Mucosa of gallbladder (tissue), 1 donor: ENCODE measurements at regions not wholly inside any gene's neighbourhood (a gene's known extent, or its start where the extent isn't known, plus 50 kb on each side); places are given as distances from the start of the nearest gene placed in this dataset.

ENCODE experiments used
- DNase-seq: peaks from one replicate; pipeline ENCODE4 v3.0.0-alpha.2; 2020; ENCODE audit warnings: low spot score
- donor health status: DM: no; HTN: no; CAD: no.

DNA sequence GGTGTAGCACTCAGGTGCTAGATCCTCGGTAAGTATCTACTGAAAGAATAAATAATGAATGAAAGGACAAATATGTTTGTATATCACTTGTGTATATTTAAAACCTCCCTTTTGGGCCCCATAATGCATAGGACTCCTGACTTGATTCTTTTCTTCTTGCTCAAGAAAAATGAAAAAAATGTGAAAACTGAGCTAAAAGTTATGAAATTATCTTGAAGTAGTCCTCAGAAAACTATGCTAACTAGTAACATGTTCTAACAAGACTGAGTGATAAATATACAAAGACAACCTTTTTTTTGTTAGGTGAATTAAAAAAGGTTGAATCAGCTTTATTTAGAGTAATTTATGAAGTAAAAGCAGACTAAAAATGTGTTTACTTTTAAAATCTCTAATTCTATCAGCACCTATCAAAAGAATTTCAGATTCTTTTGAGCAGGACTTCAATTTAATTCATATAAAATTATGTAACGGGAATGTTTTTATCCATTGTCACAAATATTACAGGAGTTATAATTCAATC lies 247.8 kb upstream of the JAG1 start:
- DNase-seq: no peak

DNA sequence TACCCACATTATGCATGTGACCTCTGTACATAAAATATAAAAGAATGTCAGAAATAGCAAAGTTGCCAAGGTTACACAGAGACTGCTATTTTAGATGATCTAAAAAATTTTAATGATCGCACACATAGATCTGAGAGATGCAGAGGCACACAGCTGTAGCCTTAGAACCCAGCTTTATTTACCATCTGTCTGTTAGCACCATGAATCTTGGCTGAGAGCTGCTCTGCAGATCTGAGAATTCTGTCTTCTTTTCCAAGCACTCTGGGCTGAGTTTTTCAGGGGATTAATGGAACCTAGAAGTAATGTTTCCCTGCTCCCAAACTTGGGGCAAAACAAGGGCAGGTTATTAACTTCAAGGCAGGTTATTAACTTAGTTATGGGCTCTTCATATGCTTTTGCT lies 248.7 kb upstream of the JAG1 start:
- no peak for DNase-seq

DNA sequence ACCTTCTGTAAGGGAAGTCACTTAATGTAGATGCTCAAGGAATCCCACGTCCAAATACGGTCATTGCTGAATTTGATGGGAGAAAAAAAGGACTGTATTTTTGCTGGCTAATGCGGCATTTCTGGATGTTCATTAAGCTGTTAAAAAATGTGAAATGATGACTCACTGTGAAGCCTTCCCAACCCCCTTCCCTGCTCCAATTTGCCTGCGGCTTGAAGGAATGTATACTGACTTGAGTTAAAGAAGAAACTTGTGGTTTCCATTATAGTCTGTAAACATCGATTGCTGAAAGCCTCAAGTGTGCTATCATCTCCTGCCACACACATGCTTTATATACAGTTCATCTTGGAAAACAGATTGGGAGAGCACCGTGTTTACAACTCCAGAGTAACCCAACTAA lies 249.1 kb upstream of the JAG1 start:
- DNase-seq: no peak

DNA sequence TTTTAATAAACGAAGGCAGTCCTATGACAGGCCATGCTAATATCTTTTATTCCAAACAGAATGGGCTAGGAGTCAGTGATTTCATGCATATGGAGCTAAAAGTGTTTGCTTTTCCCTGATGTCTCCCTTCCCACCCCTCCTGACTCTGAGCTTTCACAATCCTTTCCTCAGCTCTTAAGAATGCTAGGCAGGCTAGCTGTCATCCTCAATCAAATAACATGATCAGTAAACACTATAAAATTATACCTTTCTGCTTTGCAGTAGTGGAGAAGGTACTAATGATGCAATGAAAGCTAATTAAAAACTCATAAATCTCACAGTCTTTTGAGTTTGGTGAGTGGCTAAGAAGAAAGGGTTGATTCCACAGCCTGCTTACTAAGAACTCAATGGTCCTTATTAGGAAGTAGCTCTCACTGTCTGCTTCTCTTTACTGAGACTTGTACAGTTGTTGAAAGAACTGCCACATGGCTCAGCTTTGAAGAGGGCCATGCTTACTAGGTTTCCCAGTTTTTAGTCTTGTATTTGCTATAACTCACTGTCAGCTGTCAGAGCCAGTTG lies 250.9 kb upstream of the JAG1 start:
- no peak for DNase-seq

DNA sequence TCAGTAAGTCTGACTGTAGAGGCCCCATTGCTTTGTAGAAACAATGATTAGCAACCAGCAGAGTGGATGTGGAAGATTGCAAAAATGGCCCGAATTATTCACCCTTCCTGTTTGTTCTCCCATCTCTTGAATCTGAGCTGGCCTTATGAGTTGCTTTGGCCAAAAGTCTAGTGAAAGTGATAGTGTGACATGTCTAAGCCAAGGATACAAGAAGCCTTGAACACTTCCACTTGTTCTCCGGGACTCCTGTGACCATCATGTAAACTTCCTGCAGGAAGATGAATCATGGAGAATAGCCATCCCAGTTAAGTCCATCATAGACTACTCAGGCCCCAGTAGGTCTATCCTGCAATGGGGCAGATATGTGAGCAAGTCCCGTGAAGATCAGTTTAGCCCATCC lies 252.0 kb upstream of the JAG1 start:
- DNase-seq: no peak

DNA sequence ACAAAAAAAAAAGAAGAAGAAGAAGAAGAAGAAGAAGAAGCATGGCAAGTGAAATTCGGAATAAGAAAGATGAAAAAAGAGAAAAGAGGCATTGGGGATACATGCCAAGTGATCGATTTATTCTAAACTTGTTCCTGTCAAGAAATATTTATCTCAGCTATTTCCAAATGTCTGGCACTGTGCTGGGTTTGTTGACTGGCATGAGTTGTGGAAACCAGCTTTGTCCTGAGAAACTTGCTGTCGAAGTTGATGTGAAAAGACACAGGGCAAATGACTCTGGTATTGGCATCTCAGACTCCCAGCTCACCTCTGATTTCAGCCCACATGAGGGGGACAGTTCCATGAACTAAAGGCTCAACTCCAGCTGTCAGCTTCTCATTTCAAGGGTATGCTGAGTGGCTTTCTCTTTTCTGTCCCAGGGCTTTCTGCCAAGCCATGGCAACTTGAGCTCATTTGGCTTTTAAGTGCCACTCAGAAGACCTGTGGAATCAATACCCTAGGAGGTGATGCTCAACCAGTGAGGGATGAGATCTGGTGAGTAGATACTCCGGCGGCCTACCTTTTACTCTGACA lies 253.3 kb upstream of the JAG1 start:
- no peak for DNase-seq

DNA sequence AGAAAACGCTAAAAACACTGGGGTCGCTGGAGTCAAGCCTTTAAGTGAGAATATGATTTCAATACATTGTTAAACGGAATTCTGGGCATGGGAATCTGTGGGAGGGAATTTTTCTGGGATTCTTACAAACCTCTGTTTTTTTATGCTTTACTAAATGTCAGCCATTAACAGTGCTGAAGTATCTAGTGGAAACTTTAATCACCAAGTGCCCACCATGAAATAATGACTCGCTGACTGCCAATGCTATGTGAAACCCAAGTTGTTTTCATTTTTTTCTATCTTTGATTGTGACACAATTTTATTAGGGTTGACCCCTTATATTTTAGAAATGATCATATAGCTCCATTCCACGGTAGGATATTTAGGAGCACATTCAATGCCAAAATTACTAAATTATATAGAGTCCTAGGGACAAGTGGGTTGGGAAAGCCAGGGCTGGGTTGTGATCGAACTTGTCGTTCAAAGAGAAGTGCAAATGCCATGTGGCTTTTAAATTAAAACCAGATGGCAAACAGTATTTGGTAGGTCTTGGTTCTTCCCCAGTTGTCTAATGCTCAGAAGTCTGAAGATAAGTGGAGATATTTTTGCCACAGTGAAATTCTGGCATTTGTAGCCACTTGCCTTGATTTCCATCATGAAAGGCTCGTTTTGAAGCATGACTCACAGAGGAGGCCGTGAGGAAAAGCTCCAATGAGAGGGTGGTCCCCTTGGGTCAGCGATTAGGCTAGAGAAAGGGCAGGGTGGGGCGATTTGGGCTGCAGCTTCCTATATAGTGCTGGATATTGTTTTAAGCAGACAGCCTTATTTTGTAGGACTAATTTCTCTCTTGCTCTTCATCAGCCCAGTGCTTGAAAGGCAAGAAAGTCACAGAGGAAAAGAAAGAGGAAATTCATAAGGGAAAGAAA lies 254.4 kb upstream of the JAG1 start:
- no peak for DNase-seq

DNA sequence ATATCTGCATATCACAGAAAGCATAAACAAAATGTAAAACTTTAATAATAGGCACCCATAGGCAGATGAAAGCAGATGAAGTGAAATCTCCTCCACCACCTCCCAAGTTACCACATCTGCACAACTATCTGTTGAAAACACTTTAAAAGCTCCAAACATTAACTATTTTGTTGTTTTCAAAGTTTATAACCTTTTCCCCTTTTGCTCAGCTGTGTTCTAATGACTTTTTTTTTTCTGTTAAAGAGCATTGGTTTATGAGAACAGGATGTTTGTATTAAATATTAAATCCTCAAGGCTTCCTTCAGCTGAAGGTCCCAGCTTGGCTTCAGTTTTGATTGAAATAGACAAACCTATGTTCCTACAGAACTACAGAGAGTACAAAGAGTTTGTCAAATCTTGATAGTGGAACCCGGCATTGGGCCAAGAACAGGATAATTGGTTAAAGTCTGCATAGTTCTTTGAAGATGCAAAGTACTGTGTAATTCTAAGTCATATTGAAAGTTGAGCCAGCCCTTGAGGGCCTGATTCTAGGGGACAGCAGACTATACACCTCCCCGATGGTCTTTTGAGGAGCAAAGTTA lies 255.1 kb upstream of the JAG1 start:
- no peak for DNase-seq

DNA sequence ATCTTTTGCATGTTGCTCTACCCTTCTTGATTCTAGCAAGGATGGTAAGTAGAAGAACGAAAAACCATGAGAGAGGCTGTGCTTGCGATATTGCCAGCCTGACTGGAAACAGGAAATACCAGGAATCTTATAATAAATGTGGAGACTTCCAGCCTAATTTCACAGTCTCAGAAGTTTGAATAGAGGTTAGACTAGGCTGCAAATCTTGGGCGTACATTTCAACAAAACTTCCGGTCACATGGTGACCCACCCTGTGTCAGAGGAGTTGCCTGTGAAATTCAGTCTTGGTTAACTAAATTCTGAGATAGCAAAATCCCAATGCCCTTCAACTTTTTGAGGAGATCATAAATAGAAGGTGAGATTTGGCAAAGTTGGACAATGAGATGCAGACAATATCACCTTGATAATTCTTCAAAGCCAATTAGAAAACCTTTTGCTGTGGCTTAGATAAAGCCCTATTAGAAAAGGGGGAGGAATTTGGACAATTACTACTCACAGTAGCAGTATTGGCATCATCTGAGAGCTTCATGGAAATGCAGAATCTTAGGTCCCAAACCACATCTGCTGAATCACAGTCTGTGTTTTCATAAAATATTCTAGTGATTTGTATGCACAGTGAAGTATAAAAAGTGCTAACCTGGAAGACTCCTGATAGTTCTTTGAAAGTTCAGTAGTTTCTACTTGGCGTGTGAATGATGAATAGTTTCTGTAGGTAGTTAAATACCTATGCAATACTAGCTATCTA lies 262.0 kb upstream of the JAG1 start:
- DNase-seq: no peak

DNA sequence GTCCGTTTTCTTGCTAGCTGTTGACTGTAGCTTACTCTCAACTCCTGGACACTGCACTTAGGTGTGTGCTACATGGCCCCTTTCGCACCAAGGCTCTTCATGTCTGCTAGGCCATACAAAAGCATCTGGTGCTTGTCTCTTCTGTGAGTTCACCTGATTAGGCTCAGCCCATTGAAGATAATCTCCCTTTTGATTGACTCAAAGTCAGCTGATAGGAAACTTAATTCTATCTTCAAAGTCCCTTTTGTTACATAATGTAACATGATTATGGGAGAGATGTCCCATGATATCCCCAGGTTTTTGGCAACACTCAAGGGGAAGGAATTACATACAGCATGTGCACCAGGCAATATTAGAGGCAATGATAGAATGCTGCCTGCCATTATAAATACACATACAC lies 263.0 kb upstream of the JAG1 start:
- DNase-seq: no peak

DNA sequence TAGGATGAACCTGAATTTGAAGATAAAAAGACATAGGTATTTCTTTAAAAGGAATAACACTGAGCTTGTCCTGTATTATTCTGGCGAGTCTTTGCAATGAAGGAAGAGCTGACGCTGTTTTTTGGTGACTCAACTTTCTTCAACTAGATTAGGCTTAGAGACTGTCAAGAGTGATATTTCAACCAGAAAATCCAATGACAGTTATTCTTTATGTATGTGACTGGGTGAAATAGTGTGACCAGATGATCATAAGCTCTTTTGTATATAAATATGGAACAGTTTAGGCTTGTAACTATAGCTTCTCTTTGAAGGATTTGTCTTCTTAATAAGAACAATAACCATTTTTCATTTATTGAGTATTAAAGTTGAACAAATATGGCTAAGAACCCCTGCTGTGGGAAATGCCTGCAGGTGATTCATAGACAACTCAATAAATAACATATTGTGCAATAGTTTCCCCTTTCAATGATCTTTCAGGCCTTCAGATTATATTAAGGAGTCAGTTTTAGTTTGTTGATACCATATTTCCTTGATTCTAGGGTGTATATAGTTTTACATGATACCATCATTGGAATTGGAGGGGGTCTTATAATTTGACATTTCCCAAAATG lies 265.6 kb upstream of the JAG1 start:
- no peak for DNase-seq

DNA sequence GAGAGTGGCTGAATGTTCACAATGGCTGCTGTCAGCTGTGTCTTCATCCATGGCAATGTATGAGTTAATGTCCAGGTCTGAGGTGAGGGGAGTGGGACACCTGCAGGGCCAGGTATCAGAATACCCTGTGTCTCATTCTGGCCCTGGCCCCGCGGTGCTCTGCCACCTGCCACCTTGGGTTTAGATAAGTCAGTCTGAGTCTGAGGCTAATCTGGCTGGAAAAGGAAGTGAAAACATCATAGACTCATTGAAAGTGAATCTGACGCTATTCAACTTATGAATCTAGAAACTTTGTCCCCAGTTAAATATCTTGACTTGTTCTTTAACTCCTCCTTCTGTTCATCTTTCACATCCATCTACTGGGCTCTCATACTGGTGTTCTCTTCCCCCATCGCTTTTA lies 267.1 kb upstream of the JAG1 start:
- no peak for DNase-seq

DNA sequence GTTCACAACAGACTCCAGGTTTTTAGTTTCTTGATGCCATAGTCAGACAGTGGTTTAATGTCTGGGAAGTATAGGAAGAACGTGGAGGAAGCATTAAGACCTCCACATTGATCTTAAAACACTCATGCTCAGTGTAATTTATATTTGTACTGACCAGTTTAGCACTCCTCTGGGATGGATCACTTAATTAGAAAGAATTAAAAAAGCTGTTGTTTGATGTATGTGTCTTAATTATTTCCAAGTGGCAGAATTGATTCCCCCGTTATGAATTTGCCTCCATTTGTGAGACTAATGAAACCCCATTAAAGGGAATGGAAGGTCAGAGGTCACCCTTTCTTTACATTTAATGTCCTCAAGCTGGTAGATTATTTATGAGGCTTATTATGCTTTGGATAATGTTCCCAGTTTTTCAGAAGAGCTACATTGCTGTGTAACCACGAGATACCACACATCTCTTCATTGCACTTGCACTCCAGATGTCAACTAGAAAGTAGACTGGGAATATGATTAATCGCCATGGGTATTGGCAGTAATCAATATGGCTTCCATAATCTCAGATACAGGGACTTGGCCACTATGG lies 270.0 kb upstream of the JAG1 start:
- DNase-seq: no peak

DNA sequence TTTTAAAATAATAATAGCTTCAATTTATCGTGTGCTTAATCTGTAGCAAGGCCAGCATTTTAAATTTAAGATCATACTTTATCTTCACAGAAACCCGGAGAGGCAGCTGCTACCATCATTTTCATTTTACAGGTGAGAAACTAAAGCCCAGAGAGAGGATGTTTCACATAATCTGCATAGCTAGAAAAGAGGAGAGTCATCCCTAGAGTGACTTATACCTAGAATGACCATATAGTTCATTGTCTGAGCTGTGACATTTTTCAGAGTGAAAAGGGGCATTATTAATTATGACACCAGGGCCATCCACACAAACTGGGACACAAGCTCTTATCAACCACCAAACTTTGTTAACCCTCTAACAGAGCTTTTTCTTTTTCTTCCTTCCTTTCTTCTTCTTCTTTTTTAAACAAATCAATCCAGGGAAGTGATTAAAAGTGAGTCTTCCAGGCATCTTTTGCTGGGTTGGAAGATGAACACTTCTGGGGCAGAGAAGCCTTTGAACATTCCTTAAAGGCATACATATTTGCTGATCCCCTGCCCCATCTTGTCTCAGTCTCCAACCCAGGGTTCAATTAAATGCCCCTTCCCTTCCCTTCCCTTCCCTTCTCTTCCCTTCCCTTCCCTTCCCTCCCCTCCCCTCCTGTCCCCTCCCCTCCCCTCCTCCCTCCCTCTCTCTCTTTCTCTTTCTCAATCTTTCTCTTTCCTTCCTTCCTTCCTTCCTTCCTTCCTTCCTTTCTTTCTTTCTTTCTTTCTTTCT lies 272.5 kb upstream of the JAG1 start:
- DNase-seq: no peak

DNA sequence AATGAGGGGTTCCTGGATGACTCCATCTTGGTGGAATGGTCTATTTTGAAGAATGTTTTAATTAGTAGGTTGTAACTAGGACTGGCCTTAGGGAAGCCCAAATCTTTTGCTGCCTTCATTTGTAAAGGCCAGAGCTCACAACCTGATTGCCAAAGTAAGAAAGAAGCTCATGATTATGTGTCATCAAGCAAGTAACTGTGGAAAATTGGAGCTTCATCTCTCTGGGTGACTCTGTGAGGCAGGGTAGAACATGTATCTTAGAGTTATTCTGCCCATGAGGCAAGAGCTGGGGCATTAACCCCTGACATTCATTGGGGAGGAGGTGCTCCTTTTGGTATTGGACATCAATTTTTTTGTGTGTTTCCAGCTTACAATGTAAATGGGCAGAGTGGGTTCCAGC lies 273.9 kb upstream of the JAG1 start:
- DNase-seq: no peak

DNA sequence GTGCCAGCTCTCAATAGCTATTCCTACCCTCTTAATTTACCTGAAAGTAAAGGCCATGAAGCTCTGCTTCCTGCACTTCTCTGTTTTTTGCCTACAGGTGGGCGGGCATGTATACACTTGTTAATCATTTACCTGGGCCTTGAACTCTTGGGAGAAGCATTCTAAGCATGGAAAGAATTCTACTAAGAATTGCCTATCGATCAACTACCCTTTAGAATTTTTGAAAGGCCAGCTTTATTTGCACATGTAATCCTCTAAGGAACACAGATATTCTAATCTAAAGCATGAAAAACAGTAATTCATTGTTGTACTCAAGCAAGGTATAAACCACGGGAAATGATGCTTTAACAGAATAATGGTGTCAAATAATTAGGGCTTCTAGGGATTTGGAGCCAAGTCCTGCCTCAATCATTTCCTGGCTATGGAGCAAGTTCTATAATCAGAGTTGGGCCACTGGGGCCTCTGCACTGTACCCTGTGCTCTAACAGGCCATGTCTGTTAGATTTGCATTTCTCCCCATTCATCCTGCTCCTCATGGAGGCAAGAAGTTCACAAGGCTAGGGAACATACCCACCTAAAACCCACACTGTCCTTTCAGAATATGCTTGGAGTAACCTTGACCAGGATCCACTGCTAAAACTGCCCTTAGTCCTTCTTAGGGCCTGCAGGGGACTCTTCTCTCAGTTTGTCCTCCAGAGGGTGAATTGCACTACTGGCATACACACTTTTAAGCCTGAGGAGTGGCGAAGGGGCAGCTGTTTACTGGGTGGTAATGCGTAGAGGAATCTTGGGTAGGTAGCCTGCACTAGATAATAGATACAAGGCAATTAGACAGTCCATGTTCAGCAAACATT lies 276.4 kb upstream of the JAG1 start:
- DNase-seq: peak; percentile 40

DNA sequence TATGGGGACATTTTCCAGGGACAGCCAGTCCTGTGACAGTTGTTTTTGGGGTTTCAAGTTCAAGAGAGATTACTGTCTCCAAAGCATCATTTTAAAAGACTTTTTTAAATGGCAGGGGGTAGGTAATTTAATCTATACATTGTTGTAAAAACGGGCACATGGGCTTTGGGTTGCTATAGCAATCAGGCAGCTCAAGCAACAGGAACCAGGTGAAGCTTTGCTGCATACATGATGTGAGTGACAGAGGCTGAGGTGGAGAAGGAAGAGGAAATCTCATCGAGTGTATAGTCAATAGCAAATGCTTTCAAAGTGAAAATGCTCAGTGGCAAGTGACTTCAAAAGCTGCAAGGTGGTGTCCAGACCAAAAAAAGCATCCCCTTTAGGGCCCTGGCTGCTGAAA lies 277.4 kb upstream of the JAG1 start:
- no peak for DNase-seq

DNA sequence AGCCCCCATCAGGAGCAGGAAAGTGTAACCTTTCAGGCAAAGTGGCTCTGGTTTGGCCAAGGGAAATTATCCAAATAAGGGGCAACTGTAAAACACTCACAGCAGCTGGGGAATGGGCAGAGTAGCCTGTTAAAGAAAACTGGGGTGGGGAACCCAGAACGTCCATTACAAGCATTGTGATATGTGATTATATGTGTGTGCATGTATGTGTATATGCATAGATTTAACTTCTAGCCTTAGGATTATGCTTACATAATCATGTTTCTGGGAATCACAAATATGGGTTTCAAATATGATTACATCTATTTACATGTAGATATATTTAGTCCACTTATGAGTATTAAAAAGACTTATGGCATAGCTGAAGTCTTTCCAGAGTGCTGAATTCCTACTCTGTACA lies 278.1 kb upstream of the JAG1 start:
- no peak for DNase-seq

DNA sequence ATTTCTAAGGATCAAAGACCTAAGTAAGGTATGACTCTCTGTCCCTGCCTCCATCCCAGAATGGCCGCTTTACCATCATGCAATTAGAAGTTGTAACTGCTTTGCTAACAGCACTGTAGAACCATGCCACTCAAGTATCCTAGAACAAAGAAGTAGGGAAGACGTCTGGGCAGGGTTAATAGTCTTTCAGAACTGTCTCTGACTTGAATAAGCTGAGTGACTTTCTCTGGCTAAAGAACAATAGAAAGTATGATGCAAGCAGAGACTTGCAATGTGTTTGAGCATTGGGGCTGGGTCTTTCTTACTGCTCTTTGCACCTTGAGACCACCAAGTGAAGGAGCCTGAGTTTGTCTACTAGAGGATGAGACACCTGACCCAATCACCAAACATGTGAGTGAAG lies 279.6 kb upstream of the JAG1 start:
- DNase-seq: no peak
